Stimulated activated CD8-positive, alpha-beta memory T cell treated with anti-CD3 and anti-CD28 coated beads, Interleukin-15, amount 100 ng/mL, for 1 hour (primary cell): ENCODE measurements at regions not wholly inside any gene's neighbourhood (a gene's known extent, or its start where the extent isn't known, plus 50 kb on each side); places are given as distances from the start of the nearest gene placed in this dataset.
"Not testable (repeated sequence)": the region's sequence is repeated elsewhere in the genome, so short reads cannot be mapped to it uniquely, and the experiment has no call there.

ENCODE experiments used
- DNase-seq: peaks from one replicate; pipeline ENCODE4 v3.0.0-alpha.2; 2020; ENCODE audit warnings: low read depth

- no peak for DNase-seq
Measured at GRCh38 chr3:8143186-8143585, 358.4 kb upstream of the LMCD1 start.

GRCh38 chr3:8145661-8146060, 356.0 kb upstream of the LMCD1 start:
- DNase-seq, result no peak

- DNase-seq, result no peak
Measured at GRCh38 chr3:8147711-8148110, 353.9 kb upstream of the LMCD1 start.

- no peak for DNase-seq
Measured at GRCh38 chr3:8152821-8153418, 348.7 kb upstream of the LMCD1 start.

- DNase-seq, result no peak
Measured at GRCh38 chr3:8153800-8154199, 347.8 kb upstream of the LMCD1 start.

GRCh38 chr3:8154617-8155016, 347.0 kb upstream of the LMCD1 start:
- no peak for DNase-seq

- DNase-seq, result no peak
Measured at GRCh38 chr3:8156138-8156537, 345.5 kb upstream of the LMCD1 start.

GRCh38 chr3:8156831-8157230, 344.8 kb upstream of the LMCD1 start:
- no peak for DNase-seq

- DNase-seq, result no peak
Measured at GRCh38 chr3:8157640-8158039, 344.0 kb upstream of the LMCD1 start.

GRCh38 chr3:8164145-8164544, 337.5 kb upstream of the LMCD1 start:
- no peak for DNase-seq

- DNase-seq, result no peak
Measured at GRCh38 chr3:8166014-8166413, 335.6 kb upstream of the LMCD1 start.

GRCh38 chr3:8170971-8171508, 330.6 kb upstream of the LMCD1 start:
- no peak for DNase-seq

- DNase-seq, result no peak
Measured at GRCh38 chr3:8173892-8174291, 327.7 kb upstream of the LMCD1 start.

GRCh38 chr3:8176759-8177483, 324.7 kb upstream of the LMCD1 start:
- not testable (repeated sequence) for DNase-seq

- not testable (repeated sequence) for DNase-seq
Measured at GRCh38 chr3:8178516-8178915, 323.1 kb upstream of the LMCD1 start.

- no peak for DNase-seq
Measured at GRCh38 chr3:8182904-8183303, 318.7 kb upstream of the LMCD1 start.

- no peak for DNase-seq
Measured at GRCh38 chr3:8183627-8184026, 318.0 kb upstream of the LMCD1 start.

GRCh38 chr3:8186213-8186612, 315.4 kb upstream of the LMCD1 start:
- DNase-seq, result no peak

GRCh38 chr3:8187996-8188395, 313.6 kb upstream of the LMCD1 start:
- DNase-seq, result no peak

GRCh38 chr3:8189051-8189450, 312.6 kb upstream of the LMCD1 start:
- DNase-seq, result no peak

- DNase-seq, result no peak
Measured at GRCh38 chr3:8191406-8191805, 310.2 kb upstream of the LMCD1 start.

- DNase-seq, result no peak
Measured at GRCh38 chr3:8197384-8197783, 304.2 kb upstream of the LMCD1 start.

- DNase-seq, result no peak
Measured at GRCh38 chr3:8198605-8199004, 303.0 kb upstream of the LMCD1 start.

GRCh38 chr3:8200996-8201395, 300.6 kb upstream of the LMCD1 start:
- DNase-seq, result no peak
